PC-9 (cell line): ENCODE measurements at regions not wholly inside any gene's neighbourhood (a gene's known extent, or its start where the extent isn't known, plus 50 kb on each side); places are given as distances from the start of the nearest gene placed in this dataset.

ENCODE experiments used
- CTCF ChIP-seq: fragments of 200-600 bp; sonication (generic); conservative IDR thresholded peaks from 2 replicates; pipeline ENCODE4 v1.6.1; 2017; ENCODE audit warnings: mixed run types, antibody characterized with exemption, mild to moderate bottlenecking, moderate library complexity
- EZH2 ChIP-seq: fragments of 200-600 bp; sonication (generic); IDR thresholded peaks from 2 replicates; pipeline ENCODE4 v1.8.0; 2017; ENCODE audit warnings: antibody characterized with exemption, low read depth

DNA sequence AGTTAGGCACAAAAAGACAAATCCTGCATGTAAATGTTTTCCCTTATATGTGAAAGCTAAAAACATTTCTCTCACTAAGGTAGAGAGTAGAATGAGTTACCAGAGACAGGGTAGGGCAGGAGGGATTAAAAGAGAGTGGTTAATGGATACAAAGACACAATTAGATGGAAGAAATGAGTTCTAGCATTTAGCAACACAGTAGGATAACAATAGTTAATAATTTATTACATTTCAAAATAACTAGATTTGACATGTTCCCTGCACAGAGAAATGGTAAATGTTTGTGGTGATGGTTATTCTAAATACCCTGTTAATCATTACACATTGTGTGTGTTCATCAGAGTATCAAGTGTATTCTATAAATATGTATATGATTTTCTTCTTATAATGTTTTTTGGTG lies 1400.7 kb downstream of the OTOL1 start:
- TF ChIP-seq EZH2 = no peak
- TF ChIP-seq CTCF = no peak
